SU-DHL-6 (cell line): ENCODE measurements at regions not wholly inside any gene's neighbourhood (a gene's known extent, or its start where the extent isn't known, plus 50 kb on each side); places are given as distances from the start of the nearest gene placed in this dataset.

Experiments
- H2AFZ ChIP-seq: fragments of 200-600 bp; sonication (generic); 2 replicates; pipeline ENCODE4 v1.6.1; 2014; ENCODE audit warnings: low read depth, mild to moderate bottlenecking, moderate library complexity, mixed read lengths, antibody characterized with exemption, low read length; ENCODE audit not compliant: severe bottlenecking
- H3F3A ChIP-seq: fragments of 200-600 bp; shearing (Covaris generic); 2 replicates; pipeline ENCODE4 v1.6.0; 2016; ENCODE audit warnings: antibody characterized with exemption, mild to moderate bottlenecking; ENCODE audit not compliant: insufficient read depth
- H3K27ac ChIP-seq: fragments of 200-600 bp; sonication (generic); 2 replicates; pipeline ENCODE4 v1.5.1; 2016; ENCODE audit warnings: low read depth, mild to moderate bottlenecking, low read length, moderate library complexity, mixed read lengths
- H3K27me3 ChIP-seq: fragments of 200-600 bp; sonication (generic), shearing (Covaris generic); 2 replicates; pipeline ENCODE4 v1.6.0; 2014; ENCODE audit warnings: mild to moderate bottlenecking, low read length
- H3K36me3 ChIP-seq: fragments of 200-600 bp; sonication (generic); 2 replicates; pipeline ENCODE4 v1.6.1; 2014; ENCODE audit warnings: mild to moderate bottlenecking, low read length, mixed read lengths
- H3K4me2 ChIP-seq: fragments of 300-600, 200-600 bp; shearing (Covaris generic), sonication (generic); 2 replicates; pipeline ENCODE4 v1.6.0; 2014; ENCODE audit warnings: low read length, low read depth, mild to moderate bottlenecking; ENCODE audit not compliant: poor library complexity, severe bottlenecking
- H3K4me3 ChIP-seq: fragments of 200-600 bp; sonication (generic); 2 replicates; pipeline ENCODE4 v1.5.1; 2014; ENCODE audit warnings: antibody characterized with exemption, low read length, mild to moderate bottlenecking, mixed read lengths; ENCODE audit not compliant: insufficient read depth, poor library complexity, severe bottlenecking
- H3K79me2 ChIP-seq: fragments of 200-600 bp; sonication (generic); 2 replicates; pipeline ENCODE4 v1.6.1; 2014; ENCODE audit warnings: mild to moderate bottlenecking, low read length, moderate library complexity; ENCODE audit not compliant: insufficient read depth
- H3K9ac ChIP-seq: fragments of 200-600 bp; sonication (generic); 2 replicates; pipeline ENCODE4 v1.7.0; 2014; ENCODE audit warnings: mild to moderate bottlenecking, low read length
- H3K9me2 ChIP-seq: fragments of 200-600 bp; sonication (generic); replicated peaks from 2 replicates; pipeline ENCODE4 v1.6.1; 2014; ENCODE audit warnings: low read length; ENCODE audit not compliant: insufficient read depth
- H3K9me3 ChIP-seq: fragments of 200-600 bp; sonication (generic); 2 replicates; pipeline ENCODE4 v1.6.1; 2014; ENCODE audit warnings: low read length, mixed read lengths; ENCODE audit not compliant: insufficient read depth
- H4K20me1 ChIP-seq: fragments of 200-600 bp; sonication (generic); 2 replicates; pipeline ENCODE4 v1.6.1; 2014; ENCODE audit warnings: low read depth, mild to moderate bottlenecking, antibody characterized with exemption, low read length, moderate library complexity, mixed read lengths
- CTCF ChIP-seq: fragments of 200-600 bp; sonication (generic); IDR thresholded peaks from one replicate; pipeline ENCODE4 v1.5.1; 2017; ENCODE audit warnings: antibody characterized with exemption, mild to moderate bottlenecking, low read length, moderate library complexity; ENCODE audit not compliant: insufficient read depth, poor library complexity, severe bottlenecking
- EZH2phosphoT487 ChIP-seq: fragments of 200-600 bp; sonication (generic), shearing (Covaris generic); conservative IDR thresholded peaks from 2 replicates; pipeline ENCODE4 v1.6.1; 2018; ENCODE audit warnings: mild to moderate bottlenecking, antibody characterized with exemption, low read length, moderate library complexity, mixed read lengths

DNA sequence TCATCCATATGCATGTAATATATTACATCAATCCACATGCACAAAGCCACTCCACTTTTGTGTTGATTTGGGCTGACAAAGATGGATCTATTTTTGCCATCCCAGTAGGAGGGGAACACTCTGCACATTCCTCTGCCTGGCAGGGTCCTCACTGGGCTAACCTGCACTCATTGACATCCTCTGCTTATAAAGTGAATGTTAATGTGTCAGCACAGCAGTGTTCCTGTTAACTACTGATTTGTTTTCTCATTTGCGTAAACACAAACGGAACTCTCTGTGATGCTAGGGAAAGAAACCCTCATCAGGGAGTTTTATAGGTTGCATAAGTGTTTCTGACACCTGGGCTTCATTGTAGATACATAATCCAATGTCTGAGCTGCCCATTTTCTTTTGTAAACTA, 826.0 kb downstream of the RAB28 start:
- H4K20me1 ChIP-seq: no peaks in the 10 kb centered on the region
- H3K4me3 ChIP-seq: no peak overlapping the region
- H2AFZ ChIP-seq: no peak overlapping the region
- no peaks in the 10 kb centered on the region for H3K9me3 ChIP-seq
- H3K9ac ChIP-seq: no peak overlapping the region
- no peaks in the 10 kb centered on the region for H3K9me2 ChIP-seq
- TF ChIP-seq CTCF: no peak
- no peak for TF ChIP-seq EZH2phosphoT487
- H3K27me3 ChIP-seq: no peaks in the 10 kb centered on the region
- H3K36me3 ChIP-seq: no peaks in the 10 kb centered on the region
- no peaks in the 10 kb centered on the region for H3F3A ChIP-seq
- no peak overlapping the region for H3K4me2 ChIP-seq
- no peaks in the 10 kb centered on the region for H3K79me2 ChIP-seq
- H3K27ac ChIP-seq: no peak overlapping the region

GRCh38 chr4:12651876-12652275, 832.3 kb downstream of the RAB28 start:
- TF ChIP-seq EZH2phosphoT487 (no peak), CTCF (no peak)
- Histone ChIP-seq H3K9ac (no peak overlapping the region), H3K79me2 (no peaks in the 10 kb centered on the region), H3K9me2 (no peaks in the 10 kb centered on the region), H3K4me2 (no peak overlapping the region), H3K9me3 (no peaks in the 10 kb centered on the region), H3K27ac (no peak overlapping the region), H3F3A (no peaks in the 10 kb centered on the region), H3K4me3 (no peak overlapping the region), H3K36me3 (no peaks in the 10 kb centered on the region), H2AFZ (no peak overlapping the region), H3K27me3 (no peaks in the 10 kb centered on the region), H4K20me1 (no peaks in the 10 kb centered on the region)

GRCh38 chr4:12645732-12646131, 838.4 kb downstream of the RAB28 start:
- H3K9me2 ChIP-seq: no peaks in the 10 kb centered on the region
- no peak overlapping the region for H3K4me3 ChIP-seq
- no peak overlapping the region for H2AFZ ChIP-seq
- no peaks in the 10 kb centered on the region for H4K20me1 ChIP-seq
- H3F3A ChIP-seq: no peaks in the 10 kb centered on the region
- no peaks in the 10 kb centered on the region for H3K79me2 ChIP-seq
- H3K27ac ChIP-seq: no peak overlapping the region
- H3K9ac ChIP-seq: no peak overlapping the region
- TF ChIP-seq CTCF (no peak), EZH2phosphoT487 (no peak)
- no peaks in the 10 kb centered on the region for H3K27me3 ChIP-seq
- no peaks in the 10 kb centered on the region for H3K36me3 ChIP-seq
- H3K4me2 ChIP-seq: no peak overlapping the region
- H3K9me3 ChIP-seq: no peaks in the 10 kb centered on the region

GRCh38 chr4:12644261-12644660, 839.9 kb downstream of the RAB28 start:
- no peak overlapping the region for H3K4me2 ChIP-seq
- no peak overlapping the region for H2AFZ ChIP-seq
- TF ChIP-seq CTCF: no peak
- TF ChIP-seq EZH2phosphoT487: no peak
- no peak overlapping the region for H3K27ac ChIP-seq
- H3K9me2 ChIP-seq: no peaks in the 10 kb centered on the region
- H3F3A ChIP-seq: no peaks in the 10 kb centered on the region
- no peak overlapping the region for H3K9ac ChIP-seq
- H3K79me2 ChIP-seq: no peaks in the 10 kb centered on the region
- no peaks in the 10 kb centered on the region for H3K9me3 ChIP-seq
- no peaks in the 10 kb centered on the region for H3K27me3 ChIP-seq
- H3K36me3 ChIP-seq: no peaks in the 10 kb centered on the region
- H3K4me3 ChIP-seq: no peak overlapping the region
- no peaks in the 10 kb centered on the region for H4K20me1 ChIP-seq
